PC-3 (cell line): ENCODE measurements at regions not wholly inside any gene's neighbourhood (a gene's known extent, or its start where the extent isn't known, plus 50 kb on each side); places are given as distances from the start of the nearest gene placed in this dataset.

Source experiments
- EZH2 ChIP-seq: fragments of 300-600 bp; sonication (generic); IDR thresholded peaks from one replicate; pipeline ENCODE4 v1.6.1; 2017; ENCODE audit warnings: antibody characterized with exemption, mild to moderate bottlenecking, low read length; ENCODE audit not compliant: unreplicated experiment
- EZH2phosphoT487 ChIP-seq: fragments of 300-600 bp; sonication (generic); IDR thresholded peaks from 2 replicates; pipeline ENCODE4 v1.6.1; 2018; ENCODE audit warnings: mild to moderate bottlenecking, antibody characterized with exemption, low read length, borderline replicate concordance
- TF ChIP-seq, protein P1 (sequence below): fragments of 300-600 bp; sonication (generic); conservative IDR thresholded peaks from 2 replicates; pipeline ENCODE4 v1.5.1; 2017; ENCODE audit warnings: antibody characterized with exemption, low read depth, mild to moderate bottlenecking, low read length

DNA sequence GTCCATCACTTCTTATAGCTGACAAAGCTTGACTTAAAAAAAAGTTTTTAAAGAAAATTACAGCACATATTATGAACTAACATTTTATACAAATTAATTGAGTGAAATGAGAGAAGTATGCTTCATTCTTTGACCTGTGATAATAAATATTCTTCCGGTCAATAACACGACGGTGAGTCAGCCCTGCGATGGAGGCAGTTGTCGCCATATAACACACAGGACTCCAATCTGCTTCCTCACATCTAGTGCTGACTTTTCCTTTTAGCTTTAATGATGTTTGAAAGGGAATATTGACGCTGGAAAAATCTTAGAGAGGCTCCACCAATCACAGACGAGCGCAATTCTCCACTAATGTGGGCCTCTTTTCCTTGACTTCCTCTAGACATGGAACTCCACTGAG is 166.9 kb upstream of the C1orf21 start:
- TF ChIP-seq, protein P1, sequence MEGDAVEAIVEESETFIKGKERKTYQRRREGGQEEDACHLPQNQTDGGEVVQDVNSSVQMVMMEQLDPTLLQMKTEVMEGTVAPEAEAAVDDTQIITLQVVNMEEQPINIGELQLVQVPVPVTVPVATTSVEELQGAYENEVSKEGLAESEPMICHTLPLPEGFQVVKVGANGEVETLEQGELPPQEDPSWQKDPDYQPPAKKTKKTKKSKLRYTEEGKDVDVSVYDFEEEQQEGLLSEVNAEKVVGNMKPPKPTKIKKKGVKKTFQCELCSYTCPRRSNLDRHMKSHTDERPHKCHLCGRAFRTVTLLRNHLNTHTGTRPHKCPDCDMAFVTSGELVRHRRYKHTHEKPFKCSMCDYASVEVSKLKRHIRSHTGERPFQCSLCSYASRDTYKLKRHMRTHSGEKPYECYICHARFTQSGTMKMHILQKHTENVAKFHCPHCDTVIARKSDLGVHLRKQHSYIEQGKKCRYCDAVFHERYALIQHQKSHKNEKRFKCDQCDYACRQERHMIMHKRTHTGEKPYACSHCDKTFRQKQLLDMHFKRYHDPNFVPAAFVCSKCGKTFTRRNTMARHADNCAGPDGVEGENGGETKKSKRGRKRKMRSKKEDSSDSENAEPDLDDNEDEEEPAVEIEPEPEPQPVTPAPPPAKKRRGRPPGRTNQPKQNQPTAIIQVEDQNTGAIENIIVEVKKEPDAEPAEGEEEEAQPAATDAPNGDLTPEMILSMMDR, result no peak
- no peak for TF ChIP-seq EZH2phosphoT487
- no peak for TF ChIP-seq EZH2
